NOMO-1 treated with dmso at 0.1 percent for 144 hours (cell line): ENCODE measurements at regions not wholly inside any gene's neighbourhood (a gene's known extent, or its start where the extent isn't known, plus 50 kb on each side); places are given as distances from the start of the nearest gene placed in this dataset.
A peak's percentile ranks its signal among the peaks of the same experiment; 100 is the strongest.

Experiments used
- DNase-seq: peaks from one replicate; lab custom pipeline; 2025; ENCODE audit not compliant: unreplicated experiment; lab: John Stamatoyannopoulos, UW

DNA sequence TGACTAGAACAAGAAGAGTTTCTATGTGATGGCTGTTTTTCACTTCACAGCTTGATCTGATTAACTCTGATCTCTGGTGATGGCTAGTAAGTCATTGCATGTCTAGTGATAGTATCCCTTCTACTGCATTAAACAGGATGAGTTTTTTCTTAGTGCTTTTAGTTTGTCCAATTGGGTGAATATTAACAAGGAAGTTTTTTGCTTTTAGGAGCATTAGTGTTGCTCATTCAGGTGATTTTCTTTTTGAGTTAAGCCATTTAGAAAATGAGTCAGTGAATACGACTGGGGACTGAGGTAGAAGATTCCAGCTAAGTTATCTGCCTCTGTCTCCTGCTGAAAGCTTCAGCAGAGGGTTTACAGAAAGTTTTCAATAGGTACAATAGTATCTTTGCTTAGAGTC lies 306.7 kb downstream of the PIK3C3 start:
- no peak for DNase-seq

DNA sequence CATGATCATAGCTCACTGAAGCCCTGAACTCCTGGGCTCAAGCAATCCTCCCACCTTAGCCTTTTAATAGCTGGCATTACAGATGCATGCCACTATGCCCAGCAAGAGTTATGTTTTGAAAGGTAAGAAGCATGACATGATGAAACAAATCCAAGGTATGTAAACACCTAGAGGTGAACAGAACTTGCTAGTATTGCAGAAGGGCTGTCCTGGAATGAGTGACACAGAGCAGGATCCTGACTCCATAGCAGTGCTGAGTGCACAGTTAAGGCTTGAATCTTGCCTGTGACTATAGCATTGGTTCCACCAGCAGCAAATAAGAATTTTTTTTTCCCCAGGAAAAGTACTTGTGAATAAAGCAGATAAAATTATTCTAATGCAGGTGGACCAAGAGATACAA lies 309.5 kb downstream of the PIK3C3 start:
- no peak for DNase-seq

DNA sequence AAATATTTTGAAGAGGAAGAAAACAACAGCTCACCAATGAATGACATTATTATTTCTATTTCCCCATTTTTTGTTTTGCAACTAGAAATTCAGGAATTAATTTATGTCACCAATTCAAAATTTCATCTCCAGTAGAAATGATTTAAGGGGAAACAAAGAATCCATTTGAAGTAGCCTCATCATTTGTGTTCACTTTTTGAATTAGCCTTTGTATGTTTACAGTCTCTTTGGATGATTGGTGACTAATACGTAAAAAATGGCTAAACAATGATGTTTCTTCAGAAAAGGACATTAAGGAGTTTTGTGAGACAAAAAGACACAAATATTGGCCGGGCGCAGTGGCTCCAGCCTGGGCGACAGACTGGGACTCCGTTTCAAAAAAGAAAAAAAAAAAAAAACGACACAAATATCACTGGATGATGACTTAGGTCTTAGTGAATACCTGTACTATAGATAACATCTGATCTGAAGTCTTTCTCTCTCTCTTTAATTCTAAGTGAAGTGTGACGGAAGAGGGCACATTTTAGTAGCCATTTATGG lies 313.2 kb downstream of the PIK3C3 start:
- no peak for DNase-seq

DNA sequence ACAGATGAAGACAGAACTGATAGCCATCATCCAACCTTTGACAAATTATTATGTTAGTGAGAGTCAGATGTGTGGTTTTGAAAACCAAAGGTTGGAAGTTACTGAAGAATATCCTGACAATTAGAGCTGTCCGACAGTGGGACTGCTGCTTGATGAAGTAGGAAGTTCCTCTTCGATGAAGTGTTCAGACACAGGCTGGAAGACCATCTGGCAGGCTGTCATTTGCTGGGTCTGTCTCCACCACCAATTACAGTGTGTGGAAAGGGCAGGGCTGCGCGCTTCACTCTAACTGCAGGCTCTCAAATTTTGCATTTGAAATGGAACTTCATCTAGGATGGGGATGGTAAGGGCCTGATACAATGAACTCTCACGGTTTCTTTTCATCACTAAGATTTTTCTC lies 313.8 kb downstream of the PIK3C3 start:
- DNase-seq, result no peak

DNA sequence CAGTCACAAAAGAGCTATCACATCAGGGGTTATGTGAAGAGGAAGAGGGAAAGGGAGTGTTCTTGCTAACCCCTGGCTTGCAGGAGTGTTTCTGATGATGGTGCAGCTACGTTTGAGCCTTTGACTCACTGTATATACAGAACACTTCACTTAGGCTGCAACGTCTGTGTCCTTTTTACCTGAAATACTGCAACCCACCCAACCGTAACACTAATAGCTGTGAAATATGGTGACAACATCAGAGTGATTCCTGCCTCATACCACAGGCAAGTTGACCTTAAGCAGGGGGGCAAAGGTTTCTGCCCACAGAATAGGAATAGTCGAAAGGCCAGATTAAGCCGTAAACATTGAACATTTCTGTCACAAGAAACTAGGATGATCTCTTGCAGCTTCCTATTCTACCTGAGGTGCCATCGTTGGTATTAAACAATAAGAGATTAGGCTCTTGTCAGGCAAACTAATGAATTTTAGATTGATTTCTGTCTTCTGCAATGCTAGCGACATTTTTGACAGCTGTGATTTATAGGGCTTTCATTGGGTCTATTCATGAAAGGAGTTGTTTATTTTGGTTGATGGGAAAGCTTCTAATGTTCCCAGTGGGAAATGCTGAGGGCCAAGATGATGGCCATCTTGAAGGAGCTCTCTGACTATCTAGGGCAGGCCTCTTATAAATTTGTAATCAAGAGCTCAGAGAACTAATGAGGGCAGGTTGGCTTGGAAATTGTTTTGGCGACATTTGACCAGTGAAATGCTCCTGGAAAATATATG lies 316.8 kb downstream of the PIK3C3 start:
- DNase-seq, result no peak

DNA sequence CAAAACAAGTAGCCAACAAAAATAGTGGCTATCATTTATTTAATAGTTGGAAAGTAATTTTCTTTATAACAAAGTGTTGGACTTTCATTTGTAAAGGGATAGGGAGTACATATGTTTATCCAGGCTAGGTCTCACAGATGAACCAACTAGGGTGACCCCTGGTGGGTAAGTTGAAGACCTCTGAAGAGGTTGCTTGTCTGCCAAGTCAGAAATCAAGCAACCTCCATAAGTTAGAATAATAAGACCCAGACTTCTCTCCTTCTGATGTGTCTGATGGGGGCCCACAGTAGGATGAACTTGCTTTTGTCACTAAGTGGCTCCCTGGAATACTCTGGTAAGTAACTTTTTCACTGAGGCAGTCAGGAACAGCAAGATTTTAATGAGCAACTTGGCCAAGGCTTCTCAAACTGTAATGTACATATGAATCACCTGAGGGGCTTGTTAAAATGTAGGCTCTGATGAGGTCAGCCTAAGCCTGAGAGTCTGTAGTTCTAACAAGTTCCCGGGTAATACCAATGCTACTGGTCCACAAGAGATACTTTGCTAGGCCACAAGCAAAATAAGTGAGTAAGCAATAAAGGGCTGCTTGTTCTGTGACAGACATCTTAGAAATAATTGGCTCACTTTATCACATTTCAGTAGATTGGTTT lies 319.6 kb downstream of the PIK3C3 start:
- DNase-seq, result no peak

DNA sequence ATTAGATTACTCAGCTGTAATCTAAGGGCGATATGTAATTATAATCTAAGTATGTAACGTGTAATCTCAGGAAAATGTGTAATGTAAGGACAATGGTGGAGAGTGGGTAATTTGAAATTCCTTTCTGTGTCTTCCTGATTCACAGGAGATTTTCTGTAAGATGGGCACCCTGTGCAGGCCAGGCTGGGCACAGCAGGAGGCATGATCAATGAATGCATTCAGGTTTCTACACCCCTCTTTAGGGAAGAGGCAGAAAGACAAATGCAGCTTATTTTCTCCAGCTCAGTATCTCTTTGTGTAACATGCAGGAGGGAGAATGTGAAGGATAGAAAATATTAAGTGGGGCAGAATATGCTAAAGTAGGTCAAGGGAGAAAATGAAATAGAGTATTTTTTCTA lies 320.1 kb downstream of the PIK3C3 start:
- DNase-seq, result no peak

DNA sequence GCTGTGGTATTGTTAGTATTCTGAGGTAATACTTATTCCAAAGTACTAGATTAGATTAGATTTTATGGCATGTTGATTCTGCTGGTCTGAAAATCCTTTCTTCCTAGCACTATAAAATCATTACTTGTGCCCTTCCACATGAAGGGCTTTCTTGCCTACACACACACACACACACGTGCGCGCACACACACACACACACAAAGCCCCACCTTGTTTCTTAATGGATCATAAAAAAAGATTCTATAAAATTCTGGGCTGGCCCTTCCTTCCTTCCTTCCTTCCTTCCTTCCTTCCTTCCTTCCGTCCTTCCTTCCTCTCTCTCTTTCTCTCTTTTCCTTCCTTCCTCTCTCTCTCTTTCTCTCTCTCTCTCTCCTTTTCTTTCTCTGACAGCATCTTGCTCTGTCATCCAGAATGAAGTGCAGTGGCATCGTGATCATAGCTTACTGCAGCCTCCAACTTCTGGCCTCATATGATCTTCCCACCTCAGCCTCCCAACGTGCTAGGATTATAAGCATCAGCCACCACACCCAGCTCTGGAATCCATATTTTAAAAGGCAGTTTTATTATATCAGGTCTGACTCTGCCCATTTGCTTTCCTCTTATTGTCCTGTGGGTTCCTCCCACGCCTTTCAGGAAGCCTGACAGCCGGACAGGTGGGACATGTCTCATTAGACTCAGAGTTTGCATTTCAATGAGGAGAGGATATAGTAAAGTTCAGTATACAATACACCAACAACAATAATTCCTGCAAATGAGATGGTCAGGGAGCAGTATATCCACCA lies 321.1 kb downstream of the PIK3C3 start:
- no peak for DNase-seq

DNA sequence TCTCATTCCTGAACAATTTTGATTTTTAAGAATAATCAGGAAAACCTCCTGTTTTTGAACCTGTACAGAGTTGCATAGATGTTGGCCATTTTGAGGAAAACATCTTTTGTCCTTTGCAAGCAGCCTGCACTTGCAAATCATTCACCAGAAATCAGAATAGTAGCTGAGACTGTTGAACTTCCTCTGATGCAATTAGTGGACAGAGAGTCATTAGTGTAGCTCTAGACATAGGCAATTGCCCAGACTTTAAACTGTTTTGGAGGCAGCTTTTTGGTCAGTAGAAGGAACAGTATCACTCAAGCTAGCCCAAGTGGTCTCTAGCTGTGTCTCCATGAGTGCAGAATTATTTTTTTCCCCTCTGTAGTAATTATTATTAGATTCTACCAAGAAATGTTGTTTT lies 326.1 kb downstream of the PIK3C3 start:
- DNase-seq, result no peak

DNA sequence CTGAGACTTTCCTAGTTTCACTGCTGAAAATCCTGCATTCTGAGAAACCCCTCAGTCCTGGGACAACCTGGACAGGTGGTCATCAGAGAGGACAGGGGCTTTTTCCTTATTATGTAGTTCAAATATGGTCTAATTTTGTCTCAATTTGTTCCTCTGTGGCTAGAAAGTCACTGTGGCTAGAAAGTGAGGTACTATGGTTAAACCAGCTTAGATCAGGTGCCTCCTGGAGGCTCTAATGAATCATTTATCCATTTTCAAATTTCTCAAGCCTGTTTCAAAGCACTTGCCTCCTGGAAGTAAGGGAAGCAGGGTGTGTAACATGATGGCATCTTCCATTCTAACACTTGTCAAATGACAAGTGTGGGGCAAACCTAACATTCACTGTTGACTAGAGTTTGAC lies 326.8 kb downstream of the PIK3C3 start:
- no peak for DNase-seq

DNA sequence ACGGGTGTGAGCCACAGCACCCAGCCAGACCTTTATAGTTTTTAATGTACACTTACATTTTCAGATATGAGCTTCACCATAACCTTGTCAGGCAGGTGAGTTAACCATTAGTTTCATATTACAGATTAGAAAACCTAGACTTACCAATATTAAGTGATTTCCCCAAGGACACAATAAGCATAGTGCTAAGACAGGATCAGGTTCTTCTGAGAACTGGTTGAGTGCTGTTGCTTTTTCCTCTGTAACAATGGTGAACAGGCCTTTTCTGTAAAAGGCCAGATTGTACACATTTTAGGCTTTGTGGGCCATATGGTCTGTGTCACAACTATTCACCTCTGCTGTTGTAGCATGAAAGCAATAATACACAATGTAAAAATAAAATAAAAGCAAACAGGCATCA lies 332.0 kb downstream of the PIK3C3 start:
- no peak for DNase-seq

DNA sequence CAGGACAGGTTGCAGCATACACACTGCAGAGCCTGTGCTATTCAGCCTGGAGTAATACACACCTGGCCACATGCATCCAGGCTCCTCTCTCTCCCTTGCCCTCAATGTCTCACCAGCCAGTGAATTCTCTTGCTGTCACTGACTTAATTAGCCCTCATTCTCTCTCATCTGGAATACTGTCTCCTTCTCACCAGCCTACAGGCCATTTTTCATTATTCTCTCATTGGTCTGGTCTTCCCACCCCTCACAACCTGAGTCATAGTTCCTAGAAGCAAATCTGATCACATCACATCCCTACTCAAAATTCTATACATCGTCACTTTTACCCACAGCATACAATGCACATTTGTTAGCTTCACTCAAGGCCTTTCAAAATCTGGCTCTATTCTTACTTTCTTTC lies 333.1 kb downstream of the PIK3C3 start:
- no peak for DNase-seq

DNA sequence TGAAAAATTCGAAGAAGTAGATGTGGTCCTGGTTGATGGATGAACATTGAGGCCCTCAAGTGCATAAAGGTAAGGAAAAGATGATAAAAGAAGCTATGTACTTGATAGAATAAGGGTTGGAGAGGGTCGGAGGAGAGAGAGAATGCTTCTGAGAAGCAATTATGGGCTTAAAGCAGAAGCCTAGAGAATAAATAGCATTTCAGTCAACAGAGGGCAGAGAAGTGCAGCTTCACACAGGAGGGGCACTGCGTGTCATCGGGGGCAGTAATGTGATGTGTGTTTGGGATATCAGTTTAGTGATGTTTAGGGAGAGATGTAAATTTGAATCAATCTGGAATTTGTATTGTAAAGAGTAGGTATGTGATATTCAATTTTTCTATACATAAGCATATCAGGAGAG lies 334.5 kb downstream of the PIK3C3 start:
- DNase-seq, result no peak

DNA sequence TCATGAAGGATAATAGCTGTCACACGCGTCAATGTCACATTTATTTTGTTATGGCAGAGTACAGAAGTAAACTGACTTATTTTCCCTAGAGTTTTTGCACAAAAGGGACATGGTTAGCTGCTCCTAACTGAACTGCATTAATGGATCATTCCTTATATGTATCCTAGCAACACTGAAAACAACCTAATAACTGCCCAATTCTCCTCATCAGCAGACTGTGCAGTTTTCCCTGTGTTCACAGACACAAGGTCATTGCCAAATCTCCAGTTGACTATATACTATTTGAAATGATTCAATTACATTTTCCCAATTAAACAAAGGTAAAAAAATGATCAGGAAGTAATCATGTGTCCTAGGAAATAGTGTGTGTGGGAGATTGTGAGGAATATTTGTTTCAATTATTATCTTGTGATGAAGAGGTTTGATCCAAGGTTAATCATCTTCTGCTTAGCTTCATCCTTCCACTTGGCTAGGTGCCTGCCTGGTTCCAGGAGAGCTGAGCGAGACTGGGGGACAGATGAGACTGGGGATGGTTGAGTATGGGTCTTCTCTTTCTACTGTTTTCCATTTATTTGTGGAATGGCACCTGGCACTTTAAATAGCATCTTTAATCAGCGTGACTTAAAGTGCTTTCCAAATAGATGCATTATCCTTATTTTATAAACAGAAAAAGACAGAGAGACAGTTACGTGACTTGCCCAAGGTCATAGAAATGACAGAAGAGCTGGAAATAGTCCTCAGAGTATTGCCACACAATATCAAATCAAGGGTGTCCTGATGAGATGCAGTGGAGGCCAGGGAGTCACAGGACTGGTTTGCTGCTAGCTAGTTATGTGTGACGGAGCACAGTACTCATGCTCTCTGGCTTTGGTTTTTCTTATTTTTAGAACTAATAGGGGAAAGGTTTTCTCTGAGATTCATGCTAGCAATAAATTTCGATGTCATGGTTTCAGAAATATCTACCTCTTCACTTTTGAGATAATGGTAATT lies 335.6 kb downstream of the PIK3C3 start:
- no peak for DNase-seq

DNA sequence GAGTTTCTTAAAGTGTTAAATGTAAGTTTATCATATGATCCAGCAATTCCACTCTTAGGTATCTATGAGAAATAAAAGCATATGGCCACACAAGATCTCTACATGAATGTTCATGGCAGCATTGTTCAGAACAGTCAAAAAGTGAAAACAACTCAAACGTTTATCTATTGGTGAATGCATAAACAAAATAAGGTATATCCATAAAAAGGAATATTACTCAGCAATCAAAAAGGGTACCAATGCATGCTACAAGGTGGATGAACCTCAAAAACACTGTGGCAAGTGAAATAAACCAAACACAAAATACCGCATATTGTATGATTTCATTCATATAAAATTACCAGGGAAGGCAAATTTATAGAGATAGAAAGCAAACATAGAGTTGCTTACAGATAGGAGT lies 337.6 kb downstream of the PIK3C3 start:
- no peak for DNase-seq

DNA sequence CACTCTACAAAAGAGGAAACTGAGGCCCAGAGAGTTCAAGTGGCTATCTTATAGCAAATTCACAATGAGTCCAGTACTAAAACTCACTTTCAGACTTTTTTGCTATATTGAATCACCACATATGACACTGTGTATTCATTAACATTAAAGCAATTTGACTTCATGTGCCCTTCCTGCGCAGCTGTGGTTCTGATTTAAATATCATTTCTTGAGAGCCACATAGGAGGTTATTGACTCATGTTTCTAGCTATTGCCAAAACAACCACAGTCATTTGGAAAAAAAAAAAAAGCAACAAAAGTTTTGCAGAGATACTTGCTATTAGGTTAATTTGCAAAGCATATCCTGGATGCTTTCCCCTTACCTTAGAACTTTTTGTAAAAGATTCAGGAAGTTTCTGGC lies 341.2 kb downstream of the PIK3C3 start:
- no peak for DNase-seq

DNA sequence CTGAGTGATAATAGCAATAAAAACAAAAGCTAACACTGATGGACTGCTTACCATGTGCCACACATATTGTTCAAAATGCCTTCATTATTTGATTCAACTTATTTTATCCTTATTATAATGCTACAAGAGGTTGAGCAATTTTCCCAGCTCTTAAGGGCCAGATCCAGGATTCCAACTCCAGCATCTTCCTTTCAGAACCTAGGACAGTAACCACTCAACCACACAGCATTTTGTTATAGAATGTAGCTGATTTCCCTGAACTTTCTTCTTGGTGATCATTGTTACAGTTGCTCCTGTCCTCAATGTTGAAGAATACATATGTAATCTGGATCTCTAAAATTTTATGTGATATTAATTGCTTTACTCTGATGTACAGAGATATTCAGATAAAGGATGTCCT lies 341.7 kb downstream of the PIK3C3 start:
- DNase-seq, result no peak

DNA sequence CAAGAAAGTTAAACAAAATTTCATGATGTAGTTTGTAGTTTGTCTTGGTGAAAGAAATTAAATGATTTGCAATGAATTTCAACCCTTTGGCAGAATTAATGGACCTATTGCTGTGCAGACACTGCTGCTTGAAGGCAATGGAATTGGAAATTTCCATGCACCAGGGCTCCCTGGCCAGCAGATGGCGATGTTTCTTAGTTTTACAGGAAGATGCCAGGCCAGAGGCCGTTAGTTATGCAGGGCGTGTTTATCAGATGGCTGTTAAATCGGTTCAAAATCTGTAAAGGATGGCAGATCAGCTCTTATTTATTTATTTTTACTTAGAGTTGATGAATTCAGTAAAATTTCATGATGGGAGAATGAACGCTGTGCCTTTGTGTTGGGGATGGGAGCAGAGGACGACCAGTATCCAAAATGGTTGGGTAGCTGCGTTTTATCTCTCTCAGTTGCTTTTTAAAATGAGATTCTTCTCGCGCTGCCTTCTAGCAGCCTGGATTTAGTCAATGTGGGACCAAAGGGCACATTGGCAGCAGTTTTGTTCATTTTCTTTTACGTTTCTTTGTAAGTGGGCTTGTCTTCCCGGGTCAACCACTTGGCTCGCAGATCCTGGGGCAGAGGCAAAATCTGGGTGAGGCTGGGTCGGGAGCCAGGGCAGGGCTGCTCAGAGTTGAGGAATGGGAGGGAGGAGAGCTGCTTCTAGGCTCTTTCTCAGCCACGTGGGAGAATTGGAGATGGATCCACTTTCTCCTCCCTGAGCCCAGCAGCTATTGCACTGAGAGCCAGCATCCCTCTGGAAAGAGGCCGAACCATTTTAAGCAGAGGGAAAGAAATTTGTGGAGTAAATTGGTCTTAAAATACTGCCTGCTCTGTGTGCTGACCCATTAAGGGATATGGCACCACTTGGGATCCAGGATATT lies 344.0 kb downstream of the PIK3C3 start:
- peak; percentile 0 for DNase-seq

DNA sequence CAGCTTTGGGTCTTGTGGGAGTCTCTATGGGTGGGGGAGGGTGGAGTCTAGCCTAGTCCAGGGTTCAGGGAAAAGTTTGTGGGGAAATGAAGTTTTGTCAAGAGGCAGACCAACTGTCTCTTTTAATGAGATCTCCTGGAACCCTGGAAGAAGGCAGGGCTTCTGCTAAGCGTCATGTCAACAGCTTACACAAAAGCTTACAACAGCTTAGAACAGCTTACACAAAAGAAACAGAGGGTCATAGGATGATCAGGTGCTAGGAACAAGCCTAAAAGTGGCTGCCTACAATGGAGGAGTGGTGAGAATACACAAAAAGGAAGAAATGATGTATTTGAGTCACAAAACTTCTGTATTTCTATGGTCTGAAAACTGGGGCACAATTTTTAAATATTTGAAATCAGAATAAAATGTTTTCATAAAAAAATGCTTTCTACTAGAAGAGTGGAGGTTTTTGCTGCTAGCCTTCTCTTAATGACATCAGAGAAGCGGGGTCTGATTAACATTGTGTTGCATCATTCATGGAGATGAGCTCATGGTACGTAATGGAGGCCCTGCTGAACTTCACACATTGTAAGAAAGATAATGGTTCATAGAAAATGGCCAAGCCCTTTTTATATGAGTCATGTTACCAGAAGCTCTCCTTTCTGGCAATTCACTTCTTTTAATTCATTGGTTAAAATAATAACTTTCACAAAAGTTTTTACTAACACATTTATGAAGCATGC lies 351.0 kb downstream of the PIK3C3 start:
- no peak for DNase-seq
